Hepatocyte (in vitro differentiated cells): ENCODE measurements at regions not wholly inside any gene's neighbourhood (a gene's known extent, or its start where the extent isn't known, plus 50 kb on each side); places are given as distances from the start of the nearest gene placed in this dataset.

Experiments used
- DNase-seq: peaks from one replicate; pipeline ENCODE4 v3.0.0-alpha.2; 2016; ENCODE audit warnings: low spot score
- H2AFZ ChIP-seq: fragments of 200-600 bp; sonication (generic); 2 replicates; pipeline ENCODE4 v1.6.0; 2016; ENCODE audit warnings: antibody characterized with exemption, mild to moderate bottlenecking
- H3K27ac ChIP-seq: fragments of 200-600 bp; sonication (generic); 2 replicates; pipeline ENCODE4 v1.5.1; 2016; ENCODE audit warnings: mild to moderate bottlenecking
- H3K27me3 ChIP-seq: fragments of 200-600 bp; sonication (generic); 2 replicates; pipeline ENCODE4 v1.6.1; 2016
- H3K36me3 ChIP-seq: fragments of 200-600 bp; sonication (generic); replicated peaks from 2 replicates; pipeline ENCODE4 v1.5.1; 2016; ENCODE audit warnings: low read depth; ENCODE audit not compliant: insufficient read depth
- H3K4me1 ChIP-seq: fragments of 200-600 bp; sonication (generic); 2 replicates; pipeline ENCODE4 v1.5.1; 2016; ENCODE audit warnings: mild to moderate bottlenecking, moderate library complexity; ENCODE audit not compliant: insufficient read depth
- H3K4me2 ChIP-seq: fragments of 200-600 bp; sonication (generic); 2 replicates; pipeline ENCODE4 v1.6.0; 2016
- H3K4me3 ChIP-seq: fragments of 200-600 bp; sonication (generic); 2 replicates; pipeline ENCODE4 v1.5.1; 2016; ENCODE audit warnings: mild to moderate bottlenecking
- H3K79me2 ChIP-seq: fragments of 200-600 bp; sonication (generic); 2 replicates; pipeline ENCODE4 v1.6.0; 2017; ENCODE audit warnings: mild to moderate bottlenecking
- H3K9me2 ChIP-seq: fragments of 200-600 bp; sonication (generic); replicated peaks from 2 replicates; pipeline ENCODE4 v1.6.0; 2017; ENCODE audit warnings: mild to moderate bottlenecking; ENCODE audit not compliant: insufficient read depth
- H3K9me3 ChIP-seq: fragments of 200-600 bp; sonication (generic); 2 replicates; pipeline ENCODE4 v1.5.1; 2016; ENCODE audit warnings: low read depth, mild to moderate bottlenecking
- H4K20me1 ChIP-seq: fragments of 200-600 bp; sonication (generic); 2 replicates; pipeline ENCODE4 v1.6.0; 2016; ENCODE audit warnings: mild to moderate bottlenecking; ENCODE audit not compliant: insufficient read depth, poor library complexity, severe bottlenecking
- EZH2 ChIP-seq: fragments of 200-600 bp; sonication (generic); IDR thresholded peaks from 2 replicates; pipeline ENCODE4 v1.6.1; 2016; ENCODE audit warnings: antibody characterized with exemption, mild to moderate bottlenecking, borderline replicate concordance
- EZH2phosphoT487 ChIP-seq: fragments of 200-600 bp; sonication (generic); IDR thresholded peaks from one replicate; pipeline ENCODE4 v1.6.1; 2018; ENCODE audit warnings: antibody characterized with exemption, mild to moderate bottlenecking, low read depth, moderate library complexity; ENCODE audit not compliant: unreplicated experiment, severe bottlenecking
- WGBS: methylation state at CpG from one replicate; pipeline ENCODE4 v1.1.6; 2016; ENCODE audit warnings: low lambda C conversion rate; ENCODE audit errors: missing lambda C conversion rate; 5-methylcytosine and 5-hydroxymethylcytosine counted together
- TF ChIP-seq, protein P1 (sequence below): fragments of 200-600 bp; sonication (generic); IDR thresholded peaks from 2 replicates; pipeline ENCODE4 v1.5.1; 2016; ENCODE audit warnings: antibody characterized with exemption, mild to moderate bottlenecking; ENCODE audit not compliant: poor library complexity

DNA sequence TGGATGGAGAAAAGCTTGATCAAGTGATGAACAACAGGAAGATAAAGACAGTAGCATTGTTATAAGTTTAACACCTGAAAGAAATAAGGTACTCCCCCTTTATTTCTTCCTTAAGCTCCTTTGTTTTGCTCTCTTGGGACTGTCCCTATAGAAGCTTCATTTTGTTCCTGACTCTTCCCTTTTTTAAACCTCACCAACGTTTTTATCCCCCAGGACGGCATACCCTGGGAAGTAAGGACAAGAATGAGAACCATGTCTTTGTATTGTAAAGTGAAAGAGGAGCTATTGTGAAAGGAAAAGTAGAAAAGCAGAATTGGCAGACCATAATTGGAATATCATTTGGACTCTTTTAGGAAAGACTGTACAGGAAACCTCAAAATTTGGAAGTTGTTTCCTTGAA, 1368.6 kb upstream of the C9orf72 start:
- no peak overlapping the region for H3K27ac ChIP-seq
- H3K9me2 ChIP-seq, result no peaks in the 10 kb centered on the region
- TF ChIP-seq EZH2 (no peak), EZH2phosphoT487 (no peak)
- TF ChIP-seq, protein P1, sequence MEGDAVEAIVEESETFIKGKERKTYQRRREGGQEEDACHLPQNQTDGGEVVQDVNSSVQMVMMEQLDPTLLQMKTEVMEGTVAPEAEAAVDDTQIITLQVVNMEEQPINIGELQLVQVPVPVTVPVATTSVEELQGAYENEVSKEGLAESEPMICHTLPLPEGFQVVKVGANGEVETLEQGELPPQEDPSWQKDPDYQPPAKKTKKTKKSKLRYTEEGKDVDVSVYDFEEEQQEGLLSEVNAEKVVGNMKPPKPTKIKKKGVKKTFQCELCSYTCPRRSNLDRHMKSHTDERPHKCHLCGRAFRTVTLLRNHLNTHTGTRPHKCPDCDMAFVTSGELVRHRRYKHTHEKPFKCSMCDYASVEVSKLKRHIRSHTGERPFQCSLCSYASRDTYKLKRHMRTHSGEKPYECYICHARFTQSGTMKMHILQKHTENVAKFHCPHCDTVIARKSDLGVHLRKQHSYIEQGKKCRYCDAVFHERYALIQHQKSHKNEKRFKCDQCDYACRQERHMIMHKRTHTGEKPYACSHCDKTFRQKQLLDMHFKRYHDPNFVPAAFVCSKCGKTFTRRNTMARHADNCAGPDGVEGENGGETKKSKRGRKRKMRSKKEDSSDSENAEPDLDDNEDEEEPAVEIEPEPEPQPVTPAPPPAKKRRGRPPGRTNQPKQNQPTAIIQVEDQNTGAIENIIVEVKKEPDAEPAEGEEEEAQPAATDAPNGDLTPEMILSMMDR, result no peak
- H3K9me3 ChIP-seq, result no peaks in the 10 kb centered on the region
- H3K36me3 ChIP-seq, result no peaks in the 10 kb centered on the region
- no peaks in the 10 kb centered on the region for H3K79me2 ChIP-seq
- no peaks in the 10 kb centered on the region for H3K27me3 ChIP-seq
- no peak overlapping the region for H2AFZ ChIP-seq
- H3K4me2 ChIP-seq, result no peak overlapping the region
- no peak for DNase-seq
- WGBS, result 35% methylated on average over 2 of the region's 2 CpGs
- no peaks in the 10 kb centered on the region for H3K4me1 ChIP-seq
- H4K20me1 ChIP-seq, result no peaks in the 10 kb centered on the region
- H3K4me3 ChIP-seq, result no peak overlapping the region

DNA sequence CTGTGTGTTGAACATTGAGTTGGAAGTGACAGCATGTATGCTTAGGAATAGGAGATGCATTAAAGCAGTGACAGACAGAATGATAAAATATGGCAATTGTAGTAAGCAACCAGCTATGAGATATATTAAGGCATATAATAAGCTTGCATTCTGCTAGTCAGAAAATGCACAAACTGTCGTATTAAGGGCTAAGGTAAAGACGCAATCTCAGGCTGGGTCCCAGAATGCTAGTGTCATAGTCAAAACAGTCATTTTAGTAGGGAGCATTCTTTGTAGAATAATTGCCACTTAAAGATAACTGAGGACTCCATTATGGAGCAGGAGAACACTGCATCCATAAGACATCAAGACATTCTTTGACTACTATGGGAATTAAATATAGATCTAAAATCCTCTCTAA, 1369.7 kb upstream of the C9orf72 start:
- no peak overlapping the region for H3K27ac ChIP-seq
- H3K4me2 ChIP-seq, result no peak overlapping the region
- TF ChIP-seq EZH2phosphoT487, result no peak
- TF ChIP-seq, protein P1, result no peak
- TF ChIP-seq EZH2, result no peak
- H3K9me2 ChIP-seq, result no peaks in the 10 kb centered on the region
- no peak for DNase-seq
- 94% methylated on average over 2 of the region's 2 CpGs for WGBS
- no peaks in the 10 kb centered on the region for H3K36me3 ChIP-seq
- no peaks in the 10 kb centered on the region for H3K27me3 ChIP-seq
- H3K79me2 ChIP-seq, result no peaks in the 10 kb centered on the region
- H3K4me3 ChIP-seq, result no peak overlapping the region
- no peaks in the 10 kb centered on the region for H3K4me1 ChIP-seq
- no peaks in the 10 kb centered on the region for H3K9me3 ChIP-seq
- H4K20me1 ChIP-seq, result no peaks in the 10 kb centered on the region
- no peak overlapping the region for H2AFZ ChIP-seq

DNA sequence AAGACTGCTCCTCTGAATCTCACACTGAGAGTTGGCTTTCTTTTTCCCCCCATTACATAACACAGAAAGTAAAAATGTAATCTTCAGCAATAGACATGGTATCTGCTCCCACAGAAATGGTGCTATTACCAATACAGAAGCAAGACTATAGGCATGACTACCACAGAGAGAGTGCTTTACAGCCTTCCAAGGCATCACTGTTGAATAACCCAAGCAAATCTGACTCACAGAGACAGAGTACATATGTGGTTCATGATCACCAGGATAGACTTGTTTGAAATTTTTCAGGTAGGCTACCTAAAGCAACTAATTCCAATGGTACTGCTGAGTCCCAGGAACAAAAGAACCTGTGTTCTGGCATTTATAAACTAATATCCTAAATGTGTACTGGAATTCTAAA, 1373.4 kb upstream of the C9orf72 start:
- no peaks in the 10 kb centered on the region for H3K4me1 ChIP-seq

More for the DNA sequence above, 1373.4 kb upstream of the C9orf72 start:
- no peaks in the 10 kb centered on the region for H3K9me3 ChIP-seq
- TF ChIP-seq, protein P1, result no peak
- TF ChIP-seq EZH2phosphoT487, result no peak
- TF ChIP-seq EZH2, result no peak
- DNase-seq, result no peak
- H3K27me3 ChIP-seq, result no peaks in the 10 kb centered on the region
- no peaks in the 10 kb centered on the region for H4K20me1 ChIP-seq
- H3K9me2 ChIP-seq, result no peaks in the 10 kb centered on the region
- no peak overlapping the region for H3K4me3 ChIP-seq
- H3K27ac ChIP-seq, result no peak overlapping the region
- H3K36me3 ChIP-seq, result no peaks in the 10 kb centered on the region
- H2AFZ ChIP-seq, result no peak overlapping the region
- no peak overlapping the region for H3K4me2 ChIP-seq
- no peaks in the 10 kb centered on the region for H3K79me2 ChIP-seq
